ENCODE measurements at regions not wholly inside any gene's neighbourhood (a gene's known extent, or its start where the extent isn't known, plus 50 kb on each side); places are given as distances from the start of the nearest gene placed in this dataset.
A peak's percentile ranks its signal among the peaks of the same experiment; 100 is the strongest.

DNA sequence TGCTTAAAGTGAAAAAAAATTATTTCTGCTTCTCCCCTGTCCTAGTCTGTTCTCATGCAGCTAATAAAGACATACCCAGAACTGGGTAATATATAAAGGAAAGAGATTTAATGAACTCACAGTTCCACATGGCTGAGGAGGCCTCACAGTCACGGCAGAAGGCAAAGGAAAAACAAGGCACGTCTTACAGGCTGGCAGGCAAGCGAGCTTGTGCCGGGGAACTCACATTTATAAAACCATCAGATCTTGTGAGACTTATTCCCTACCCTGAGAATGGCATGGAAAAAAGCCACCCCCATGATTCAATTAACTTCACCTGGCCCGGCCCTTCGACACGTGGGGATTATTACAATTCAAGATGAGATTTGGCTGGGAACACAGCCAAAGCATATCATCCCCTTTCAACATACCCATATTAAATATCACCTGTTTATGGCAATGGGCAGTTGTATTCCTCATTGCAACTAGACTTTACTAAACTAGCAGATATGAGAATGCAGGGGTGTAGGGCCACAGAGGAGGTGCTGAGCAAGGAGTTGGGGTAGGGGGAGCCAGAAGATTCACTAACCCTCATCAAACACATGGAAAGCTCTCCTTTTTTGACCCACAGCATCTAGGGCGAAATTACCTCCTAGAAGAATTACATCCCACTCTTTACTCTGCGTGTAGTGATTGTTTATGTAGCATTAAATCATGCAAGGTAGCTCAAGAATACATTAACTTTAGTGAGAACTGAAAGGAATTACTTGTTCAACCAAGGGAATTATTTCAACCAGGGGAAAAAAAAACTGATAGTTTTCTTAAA lies 183.3 kb upstream of the DOK6 start:
- TF ChIP-seq JUNB (IDR thresholded peaks at IDR 0.05; ENCODE audit: unreplicated experiment): no peak
- no peak for TF ChIP-seq ZNF331 (CRISPR knock-in tag; IDR thresholded peaks at IDR 0.05; ENCODE audit: low read depth)
- no peak for TF ChIP-seq POLR2AphosphoS5 (IDR thresholded peaks at IDR 0.05; ENCODE audit: low read depth)
- TF ChIP-seq CTCF (conservative IDR thresholded peaks at IDR 0.05; ENCODE audit: low read depth in 2 of 2): no peak
- no peak for TF ChIP-seq NANOG (IDR thresholded peaks at IDR 0.05; ENCODE audit: borderline replicate concordance)
- no peak for TF ChIP-seq EZH2 (IDR thresholded peaks at IDR 0.05; ENCODE audit: low read depth, unreplicated experiment)
- H3K36me3 ChIP-seq (ENCODE audit: insufficient read depth): no peaks in the 10 kb centered on the region
- Mint-ChIP-seq H3K27ac (no peak overlapping the region; the same call in 1 of the 2 replicates), H3K9me3 (no peaks in the 10 kb centered on the region), H3K36me3 (ENCODE audit: low read depth) (no peaks in the 10 kb centered on the region), H3K4me3 (no peak overlapping the region), H3K27me3 (ENCODE audit: insufficient read depth, low read depth, poor library complexity) (no peaks in the 10 kb centered on the region), H3K4me1 (peaks cover 6% of the 10 kb centered on the region; the same call in 2 of the 3 replicates)
- H3K27ac ChIP-seq (ENCODE audit: low read depth): no peak overlapping the region
- no peaks in the 10 kb centered on the region for H3K27me3 ChIP-seq (ENCODE audit: insufficient read depth)
- no peaks in the 10 kb centered on the region for H3F3A ChIP-seq (replicated peaks; ENCODE audit: low read depth)
- no peaks in the 10 kb centered on the region for H3K4me1 ChIP-seq (ENCODE audit: insufficient read depth)
- ATAC-seq: no peak
- no peak overlapping the region for H2AFZ ChIP-seq
- H3K9me2 ChIP-seq (ENCODE audit: insufficient read depth): no peaks in the 10 kb centered on the region
- no peaks in the 10 kb centered on the region for H3K79me2 ChIP-seq (replicated peaks; ENCODE audit: insufficient read depth)
- no peak overlapping the region for H3K4me3 ChIP-seq
- DNase-seq (ENCODE audit: low spot score): no peak
- no peaks in the 10 kb centered on the region for H4K20me1 ChIP-seq (replicated peaks; ENCODE audit: insufficient read depth)
- no peak overlapping the region for H3K4me2 ChIP-seq

DNA sequence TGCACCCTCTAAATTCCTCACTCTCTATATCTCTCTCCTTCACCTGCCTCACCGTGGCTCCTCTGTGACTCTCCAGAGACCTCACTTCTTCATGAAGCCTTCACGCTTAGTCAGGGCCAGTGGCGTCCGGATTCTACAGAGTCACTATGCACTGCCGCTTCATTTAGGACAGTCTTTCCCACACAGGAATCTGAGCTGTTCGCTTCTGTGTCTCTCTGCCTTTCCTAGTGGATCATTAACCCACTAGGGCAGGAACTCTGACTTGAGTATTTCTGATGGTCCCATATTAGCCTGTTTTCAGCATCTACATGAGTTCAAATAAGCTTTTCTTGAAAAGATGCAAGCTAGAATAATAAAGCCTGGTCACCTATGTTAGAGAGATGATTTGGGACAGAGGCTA lies 180.2 kb upstream of the DOK6 start:
- Mint-ChIP-seq H3K36me3 (ENCODE audit: low read depth) (no peaks in the 10 kb centered on the region), H3K27me3 (ENCODE audit: insufficient read depth, low read depth, poor library complexity) (peaks cover 2% of the 10 kb centered on the region), H3K4me1 (no peaks in the 10 kb centered on the region), H3K4me3 (no peak overlapping the region), H3K27ac (no peak overlapping the region), H3K9me3 (no peaks in the 10 kb centered on the region)
- no peak overlapping the region for H3K4me3 ChIP-seq
- H4K20me1 ChIP-seq (replicated peaks; ENCODE audit: insufficient read depth): no peaks in the 10 kb centered on the region
- no peak for DNase-seq (ENCODE audit: low spot score)
- no peaks in the 10 kb centered on the region for H3K79me2 ChIP-seq (replicated peaks; ENCODE audit: insufficient read depth)
- peak overlapping the region; percentile 63; the same call in 1 of the 2 replicates for H2AFZ ChIP-seq
- no peaks in the 10 kb centered on the region for H3K4me1 ChIP-seq (ENCODE audit: insufficient read depth)
- H3F3A ChIP-seq (replicated peaks; ENCODE audit: low read depth): no peaks in the 10 kb centered on the region
- no peaks in the 10 kb centered on the region for H3K36me3 ChIP-seq (ENCODE audit: insufficient read depth)
- ATAC-seq: no peak
- H3K9me2 ChIP-seq (ENCODE audit: insufficient read depth): no peaks in the 10 kb centered on the region
- H3K27ac ChIP-seq (ENCODE audit: low read depth): no peak overlapping the region
- H3K4me2 ChIP-seq: no peak overlapping the region
- no peaks in the 10 kb centered on the region for H3K27me3 ChIP-seq (ENCODE audit: insufficient read depth)
- no peak for TF ChIP-seq ETS1 (IDR thresholded peaks at IDR 0.05)
- TF ChIP-seq, protein P1, sequence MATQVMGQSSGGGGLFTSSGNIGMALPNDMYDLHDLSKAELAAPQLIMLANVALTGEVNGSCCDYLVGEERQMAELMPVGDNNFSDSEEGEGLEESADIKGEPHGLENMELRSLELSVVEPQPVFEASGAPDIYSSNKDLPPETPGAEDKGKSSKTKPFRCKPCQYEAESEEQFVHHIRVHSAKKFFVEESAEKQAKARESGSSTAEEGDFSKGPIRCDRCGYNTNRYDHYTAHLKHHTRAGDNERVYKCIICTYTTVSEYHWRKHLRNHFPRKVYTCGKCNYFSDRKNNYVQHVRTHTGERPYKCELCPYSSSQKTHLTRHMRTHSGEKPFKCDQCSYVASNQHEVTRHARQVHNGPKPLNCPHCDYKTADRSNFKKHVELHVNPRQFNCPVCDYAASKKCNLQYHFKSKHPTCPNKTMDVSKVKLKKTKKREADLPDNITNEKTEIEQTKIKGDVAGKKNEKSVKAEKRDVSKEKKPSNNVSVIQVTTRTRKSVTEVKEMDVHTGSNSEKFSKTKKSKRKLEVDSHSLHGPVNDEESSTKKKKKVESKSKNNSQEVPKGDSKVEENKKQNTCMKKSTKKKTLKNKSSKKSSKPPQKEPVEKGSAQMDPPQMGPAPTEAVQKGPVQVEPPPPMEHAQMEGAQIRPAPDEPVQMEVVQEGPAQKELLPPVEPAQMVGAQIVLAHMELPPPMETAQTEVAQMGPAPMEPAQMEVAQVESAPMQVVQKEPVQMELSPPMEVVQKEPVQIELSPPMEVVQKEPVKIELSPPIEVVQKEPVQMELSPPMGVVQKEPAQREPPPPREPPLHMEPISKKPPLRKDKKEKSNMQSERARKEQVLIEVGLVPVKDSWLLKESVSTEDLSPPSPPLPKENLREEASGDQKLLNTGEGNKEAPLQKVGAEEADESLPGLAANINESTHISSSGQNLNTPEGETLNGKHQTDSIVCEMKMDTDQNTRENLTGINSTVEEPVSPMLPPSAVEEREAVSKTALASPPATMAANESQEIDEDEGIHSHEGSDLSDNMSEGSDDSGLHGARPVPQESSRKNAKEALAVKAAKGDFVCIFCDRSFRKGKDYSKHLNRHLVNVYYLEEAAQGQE (IDR thresholded peaks at IDR 0.05; ENCODE audit: unreplicated experiment): no peak
- no peak for TF ChIP-seq CTCF (conservative IDR thresholded peaks at IDR 0.05; ENCODE audit: low read depth in 2 of 2)
